Left lung (tissue), 4 donors: ENCODE measurements at regions not wholly inside any gene's neighbourhood (a gene's known extent, or its start where the extent isn't known, plus 50 kb on each side); places are given as distances from the start of the nearest gene placed in this dataset.
"Not testable (repeated sequence)": the region's sequence is repeated elsewhere in the genome, so short reads cannot be mapped to it uniquely, and the experiment has no call there.

ENCODE experiments used
- ATAC-seq: fragments of 200-7000 bp; cut with Tn5 transposase; one replicate; pipeline ENCODE4 v1.9.1; 2020; ENCODE audit warnings: moderate library complexity
- DNase-seq, 4 donors: peaks; one replicate each; pipeline ENCODE4 v3.0.0-alpha.2; 2013 to 2020
- H3K27ac ChIP-seq, 2 donors: fragments of 200-600 bp; sonication (generic) in 1 of 2; one replicate each; pipeline versions ENCODE4 v1.5.0 to v1.8.0; 2020 to 2021
- H3K27me3 ChIP-seq, 2 donors: fragments of 200-600 bp; sonication (generic) in 1 of 2; one replicate each; pipeline versions ENCODE4 v1.5.0 to v1.8.0; 2020 to 2021
- H3K36me3 ChIP-seq, 2 donors: fragments of 200-600 bp; sonication (generic) in 1 of 2; one replicate each; pipeline versions ENCODE4 v1.5.0 to v1.8.0; 2020 to 2021
- H3K4me1 ChIP-seq, 2 donors: fragments of 200-600 bp; one replicate each; pipeline ENCODE4 v1.8.0; 2021
- H3K4me3 ChIP-seq, 2 donors: fragments of 200-600 bp; sonication (generic) in 1 of 2; one replicate each; pipeline versions ENCODE4 v1.5.0 to v1.8.0; 2020 to 2021; ENCODE audit warnings: mild to moderate bottlenecking in 1 of 2
- H3K9me3 ChIP-seq, 2 donors: fragments of 200-600 bp; sonication (generic) in 1 of 2; one replicate each; pipeline versions ENCODE4 v1.5.0 to v1.8.0; 2020 to 2021
- CTCF ChIP-seq, 2 donors: fragments of 200-600 bp; sonication (generic) in 1 of 2; IDR thresholded peaks; one replicate each; pipeline versions ENCODE4 v1.5.0 to v1.8.0; 2021; ENCODE audit warnings: antibody characterized with exemption in 2 of 2
- intact Hi-C, 2 donors: fragments of 100-400 bp; cut with DNase I; formaldehyde crosslinking; loops; one replicate each; pipeline versions ENCODE4 v1.11.2 to v1.14.2; 2022
- donor health status: DM: no; HTN: yes; CAD: no.
- donor health status: DM: no; HTN: no; CAD: no.

GRCh38 chr6:74197310-74197709 lies 501.3 kb downstream of the CD109 start:
- no peak for DNase-seq
- no peak overlapping the region for H3K27ac ChIP-seq
- no peaks in the 10 kb centered on the region for H3K36me3 ChIP-seq
- no peaks in the 10 kb centered on the region for H3K27me3 ChIP-seq
- no peak for TF ChIP-seq CTCF (IDR thresholded peaks at IDR 0.05)
- H3K4me1 ChIP-seq, result no peaks in the 10 kb centered on the region
- no peak for ATAC-seq
- intact Hi-C loops, result no loop called here
- H3K9me3 ChIP-seq, result no peaks in the 10 kb centered on the region
- no peak overlapping the region for H3K4me3 ChIP-seq

GRCh38 chr6:74187811-74188210 lies 491.8 kb downstream of the CD109 start:
- TF ChIP-seq CTCF (IDR thresholded peaks at IDR 0.05), result no peak
- no peaks in the 10 kb centered on the region for H3K9me3 ChIP-seq
- H3K27me3 ChIP-seq, result no peaks in the 10 kb centered on the region
- no peak overlapping the region for H3K4me3 ChIP-seq
- no peaks in the 10 kb centered on the region for H3K4me1 ChIP-seq
- intact Hi-C loops, result no loop called here
- H3K27ac ChIP-seq, result no peak overlapping the region
- ATAC-seq (no peak), DNase-seq (no peak)
- H3K36me3 ChIP-seq, result no peaks in the 10 kb centered on the region

- Histone ChIP-seq H3K9me3 (no peaks in the 10 kb centered on the region), H3K27ac (no peak overlapping the region), H3K27me3 (no peaks in the 10 kb centered on the region), H3K4me1 (no peaks in the 10 kb centered on the region), H3K4me3 (no peak overlapping the region), H3K36me3 (no peaks in the 10 kb centered on the region)
- DNase-seq (peak in 1 of 4 donors; percentile 9), ATAC-seq (peak; percentile 74)
- TF ChIP-seq CTCF (IDR thresholded peaks at IDR 0.05), result no peak
- intact Hi-C loops, result no loop called here
Measured at GRCh38 chr6:74182992-74183391, 487.0 kb downstream of the CD109 start.

GRCh38 chr6:74181471-74181870 lies 485.5 kb downstream of the CD109 start:
- H3K27ac ChIP-seq, result no peak overlapping the region
- ATAC-seq, result no peak
- no peaks in the 10 kb centered on the region for H3K4me1 ChIP-seq
- no peak for DNase-seq
- TF ChIP-seq CTCF (IDR thresholded peaks at IDR 0.05), result no peak
- no peaks in the 10 kb centered on the region for H3K36me3 ChIP-seq
- no peak overlapping the region for H3K4me3 ChIP-seq
- no peaks in the 10 kb centered on the region for H3K9me3 ChIP-seq
- no peaks in the 10 kb centered on the region for H3K27me3 ChIP-seq
- intact Hi-C loops, result no loop called here

- ATAC-seq, result no peak
- intact Hi-C loops, result no loop called here
- H3K27ac ChIP-seq, result no peak overlapping the region
Measured at GRCh38 chr6:74177506-74177905, 481.5 kb downstream of the CD109 start.

GRCh38 chr6:74170550-74170949 lies 474.5 kb downstream of the CD109 start:
- ATAC-seq, intact Hi-C loops, DNase-seq, H3K27ac ChIP-seq, H3K4me3 ChIP-seq, H3K27me3 ChIP-seq, H3K36me3 ChIP-seq, H3K9me3 ChIP-seq, H3K4me1 ChIP-seq: not testable (repeated sequence)

More at GRCh38 chr6:74177506-74177905, 481.5 kb downstream of the CD109 start:
- no peak for DNase-seq
- no peak overlapping the region for H3K4me3 ChIP-seq
- no peak for TF ChIP-seq CTCF (IDR thresholded peaks at IDR 0.05)
- no peaks in the 10 kb centered on the region for H3K4me1 ChIP-seq
- no peaks in the 10 kb centered on the region for H3K27me3 ChIP-seq
- no peaks in the 10 kb centered on the region for H3K9me3 ChIP-seq
- H3K36me3 ChIP-seq, result no peaks in the 10 kb centered on the region
